ENCODE measurements at regions not wholly inside any gene's neighbourhood (a gene's known extent, or its start where the extent isn't known, plus 50 kb on each side); places are given as distances from the start of the nearest gene placed in this dataset.

- H3K9me3 ChIP-seq, result no peaks in the 10 kb centered on the region
- no peak for DNase-seq (ENCODE audit: extremely low spot score in 2 of 2)
- no peaks in the 10 kb centered on the region for H3K4me1 ChIP-seq
- H3K27me3 ChIP-seq, result no peaks in the 10 kb centered on the region
- intact Hi-C loops (cut with DNase I), result no loop called here
- no peak for TF ChIP-seq POLR2A (IDR thresholded peaks at IDR 0.05)
- H3K27ac ChIP-seq, result no peak overlapping the region
- no peaks in the 10 kb centered on the region for H3K36me3 ChIP-seq
- H3K4me3 ChIP-seq, result no peak overlapping the region
Measured at GRCh38 chr7:81277691-81278090, 358.8 kb upstream of the SEMA3C start.

- Histone ChIP-seq H3K4me1 (no peaks in the 10 kb centered on the region), H3K4me3 (no peak overlapping the region), H3K27me3 (no peaks in the 10 kb centered on the region), H3K9me3 (no peaks in the 10 kb centered on the region), H3K27ac (no peak overlapping the region), H3K36me3 (no peaks in the 10 kb centered on the region)
- DNase-seq (ENCODE audit: extremely low spot score in 2 of 2), result no peak
- no peak for TF ChIP-seq POLR2A (IDR thresholded peaks at IDR 0.05)
- TF ChIP-seq CTCF (IDR thresholded peaks at IDR 0.05), result no peak
- no peak for TF ChIP-seq POLR2AphosphoS5 (IDR thresholded peaks at IDR 0.05; ENCODE audit: insufficient read depth in 1 of 2, low read depth in 1 of 2)
- intact Hi-C loops (cut with DNase I), result no loop called here
Measured at GRCh38 chr7:81273601-81274397, 354.9 kb upstream of the SEMA3C start.

- no peak for DNase-seq (ENCODE audit: extremely low spot score in 2 of 2)
- TF ChIP-seq CTCF (IDR thresholded peaks at IDR 0.05), result no peak
- no peak for TF ChIP-seq POLR2AphosphoS5 (IDR thresholded peaks at IDR 0.05; ENCODE audit: insufficient read depth in 1 of 2, low read depth in 1 of 2)
- no peak for TF ChIP-seq POLR2A (IDR thresholded peaks at IDR 0.05)
- Histone ChIP-seq H3K27me3 (no peaks in the 10 kb centered on the region), H3K9me3 (no peaks in the 10 kb centered on the region), H3K27ac (no peak overlapping the region), H3K4me3 (no peak overlapping the region), H3K4me1 (no peaks in the 10 kb centered on the region), H3K36me3 (no peaks in the 10 kb centered on the region)
- intact Hi-C loops (cut with DNase I), result no loop called here
Measured at GRCh38 chr7:81272176-81272575, 353.3 kb upstream of the SEMA3C start.

GRCh38 chr7:81268551-81268950 is 349.7 kb upstream of the SEMA3C start:
- TF ChIP-seq POLR2A (IDR thresholded peaks at IDR 0.05) (no peak), CTCF (IDR thresholded peaks at IDR 0.05) (no peak), POLR2AphosphoS5 (IDR thresholded peaks at IDR 0.05; ENCODE audit: insufficient read depth in 1 of 2, low read depth in 1 of 2) (no peak)
- no peak for DNase-seq (ENCODE audit: extremely low spot score in 2 of 2)
- intact Hi-C loops (cut with DNase I), result no loop called here

GRCh38 chr7:81267508-81267907 is 348.7 kb upstream of the SEMA3C start:
- Histone ChIP-seq H3K4me1 (no peaks in the 10 kb centered on the region), H3K27ac (no peak overlapping the region), H3K27me3 (no peaks in the 10 kb centered on the region), H3K36me3 (no peaks in the 10 kb centered on the region), H3K9me3 (no peaks in the 10 kb centered on the region), H3K4me3 (no peak overlapping the region)
- TF ChIP-seq POLR2A (IDR thresholded peaks at IDR 0.05), result no peak
- no peak for TF ChIP-seq CTCF (IDR thresholded peaks at IDR 0.05)
- TF ChIP-seq POLR2AphosphoS5 (IDR thresholded peaks at IDR 0.05; ENCODE audit: insufficient read depth in 1 of 2, low read depth in 1 of 2), result no peak
- intact Hi-C loops (cut with DNase I), result no loop called here
- no peak for DNase-seq (ENCODE audit: extremely low spot score in 2 of 2)

More at GRCh38 chr7:81268551-81268950, 349.7 kb upstream of the SEMA3C start:
- Histone ChIP-seq H3K4me1 (no peaks in the 10 kb centered on the region), H3K27me3 (no peaks in the 10 kb centered on the region), H3K36me3 (no peaks in the 10 kb centered on the region), H3K27ac (no peak overlapping the region), H3K4me3 (no peak overlapping the region), H3K9me3 (no peaks in the 10 kb centered on the region)
